Ascending aorta (tissue), 2 donors: ENCODE measurements at regions not wholly inside any gene's neighbourhood (a gene's known extent, or its start where the extent isn't known, plus 50 kb on each side); places are given as distances from the start of the nearest gene placed in this dataset.

Experiments used
- DNase-seq, 2 donors: peaks; one replicate each; pipeline ENCODE4 v3.0.0-alpha.2; 2019; ENCODE audit warnings: low spot score in 2 of 2
- H3K27ac ChIP-seq, 2 donors: fragments of 200-600 bp; sonication (generic); one replicate each; pipeline ENCODE4 v1.5.1; 2016 to 2017; ENCODE audit warnings: mild to moderate bottlenecking in 1 of 2
- H3K27me3 ChIP-seq: fragments of 200-600 bp; sonication (generic); one replicate; pipeline ENCODE4 v1.5.1; 2017
- H3K36me3 ChIP-seq, 2 donors: fragments of 200-600 bp; sonication (generic); one replicate each; pipeline ENCODE4 v1.5.1; 2016
- H3K4me1 ChIP-seq, 2 donors: fragments of 200-600 bp; sonication (generic); one replicate each; pipeline ENCODE4 v1.5.1; 2016 to 2017; ENCODE audit warnings: mild to moderate bottlenecking in 1 of 2
- H3K4me3 ChIP-seq, 2 donors: fragments of 200-600 bp; sonication (generic); one replicate each; pipeline ENCODE4 v1.5.1; 2016 to 2017; ENCODE audit warnings: mild to moderate bottlenecking in 1 of 2
- H3K9me3 ChIP-seq, 2 donors: fragments of 200-600 bp; sonication (generic); one replicate each; pipeline ENCODE4 v1.5.1; 2016
- intact Hi-C: fragments of 100-400 bp; cut with DNase I; formaldehyde crosslinking; loops from one replicate; pipeline ENCODE4 v1.15.1; 2023
- TF ChIP-seq, protein P1 (sequence below), 3 experiments: fragments of 200-600 bp in 2 of 3; fragments of 450-650 bp in 1 of 3; sonication (generic) in 2 of 3; IDR thresholded peaks; one replicate each; pipeline ENCODE4 v1.5.1; 2016 to 2019; ENCODE audit warnings: antibody characterized with exemption in 3 of 3, mild to moderate bottlenecking in 1 of 3, moderate library complexity in 1 of 3

DNA sequence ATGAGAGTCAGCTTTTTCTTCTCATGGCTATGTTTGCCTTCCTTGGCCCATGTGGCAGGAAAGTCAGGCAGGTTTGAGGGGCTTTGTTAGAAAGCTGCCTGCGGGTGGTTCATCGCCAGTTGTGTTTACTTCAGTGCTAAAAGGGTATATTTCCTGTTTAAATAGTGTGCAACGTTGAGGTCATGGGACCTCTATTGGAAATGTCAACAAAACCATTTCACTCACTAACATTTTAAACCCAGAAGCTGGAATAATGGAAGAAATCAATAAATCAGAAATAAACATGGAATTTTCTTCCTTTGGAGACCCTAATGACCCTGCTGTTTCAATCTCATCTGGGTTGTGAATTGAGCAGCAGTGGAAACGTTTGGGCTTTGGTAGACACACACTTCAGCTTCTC lies 185.8 kb downstream of the ANKRD50 start:
- TF ChIP-seq, protein P1, sequence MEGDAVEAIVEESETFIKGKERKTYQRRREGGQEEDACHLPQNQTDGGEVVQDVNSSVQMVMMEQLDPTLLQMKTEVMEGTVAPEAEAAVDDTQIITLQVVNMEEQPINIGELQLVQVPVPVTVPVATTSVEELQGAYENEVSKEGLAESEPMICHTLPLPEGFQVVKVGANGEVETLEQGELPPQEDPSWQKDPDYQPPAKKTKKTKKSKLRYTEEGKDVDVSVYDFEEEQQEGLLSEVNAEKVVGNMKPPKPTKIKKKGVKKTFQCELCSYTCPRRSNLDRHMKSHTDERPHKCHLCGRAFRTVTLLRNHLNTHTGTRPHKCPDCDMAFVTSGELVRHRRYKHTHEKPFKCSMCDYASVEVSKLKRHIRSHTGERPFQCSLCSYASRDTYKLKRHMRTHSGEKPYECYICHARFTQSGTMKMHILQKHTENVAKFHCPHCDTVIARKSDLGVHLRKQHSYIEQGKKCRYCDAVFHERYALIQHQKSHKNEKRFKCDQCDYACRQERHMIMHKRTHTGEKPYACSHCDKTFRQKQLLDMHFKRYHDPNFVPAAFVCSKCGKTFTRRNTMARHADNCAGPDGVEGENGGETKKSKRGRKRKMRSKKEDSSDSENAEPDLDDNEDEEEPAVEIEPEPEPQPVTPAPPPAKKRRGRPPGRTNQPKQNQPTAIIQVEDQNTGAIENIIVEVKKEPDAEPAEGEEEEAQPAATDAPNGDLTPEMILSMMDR (IDR thresholded peaks at IDR 0.05) = no peak
- no peaks in the 10 kb centered on the region for H3K9me3 ChIP-seq
- H3K27ac ChIP-seq = no peak overlapping the region
- no peak for DNase-seq
- no peaks in the 10 kb centered on the region for H3K27me3 ChIP-seq
- H3K4me3 ChIP-seq = no peak overlapping the region
- no peaks in the 10 kb centered on the region for H3K36me3 ChIP-seq
- peaks cover 0 to 5% of the 10 kb centered on the region in 2 donors for H3K4me1 ChIP-seq
- intact Hi-C loops = no loop called here

DNA sequence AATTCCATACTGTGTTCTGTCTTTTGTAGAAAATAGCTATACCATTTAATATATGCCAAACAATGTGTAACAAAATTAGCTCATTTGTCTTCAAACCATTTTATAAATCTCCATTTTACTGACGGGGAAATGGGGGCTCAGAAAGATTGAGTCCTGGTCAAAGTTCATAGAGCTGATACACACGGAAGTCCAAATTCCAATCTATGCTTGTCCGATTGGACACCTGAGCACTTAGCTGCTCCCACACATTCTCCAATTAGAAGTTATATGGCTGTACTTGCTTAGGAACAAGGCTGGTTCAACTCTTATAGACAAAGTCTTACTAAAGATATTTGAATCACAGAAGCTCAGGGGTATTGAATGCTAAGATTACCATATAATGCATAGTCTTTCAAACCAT lies 185.2 kb downstream of the ANKRD50 start:
- Histone ChIP-seq H3K27ac (no peak overlapping the region), H3K27me3 (no peaks in the 10 kb centered on the region), H3K4me1 (peaks cover 0 to 5% of the 10 kb centered on the region in 2 donors), H3K4me3 (no peak overlapping the region), H3K36me3 (no peaks in the 10 kb centered on the region), H3K9me3 (no peaks in the 10 kb centered on the region)
- intact Hi-C loops = no loop called here
- DNase-seq = no peak
- TF ChIP-seq, protein P1 (IDR thresholded peaks at IDR 0.05) = no peak

DNA sequence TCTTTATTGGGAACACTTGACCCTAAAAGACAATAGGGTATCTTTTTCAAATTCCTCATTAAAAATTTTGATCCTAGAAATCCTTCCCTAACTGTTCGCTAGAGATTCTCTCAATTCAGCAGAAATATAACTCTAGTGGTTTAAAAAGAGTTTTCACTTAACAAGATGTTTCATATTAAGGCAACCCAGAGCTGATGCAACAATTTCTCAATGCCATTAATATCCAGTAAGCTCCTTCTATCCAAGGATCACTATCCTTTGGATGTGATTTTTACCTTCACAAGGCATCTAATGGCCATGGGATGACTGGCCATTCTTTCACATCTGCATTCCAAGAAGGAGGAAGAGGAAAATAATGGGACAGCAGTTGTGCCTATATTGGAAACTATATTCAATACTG lies 183.4 kb downstream of the ANKRD50 start:
- H3K36me3 ChIP-seq = no peaks in the 10 kb centered on the region
- H3K27ac ChIP-seq = no peak overlapping the region
- H3K4me3 ChIP-seq = no peak overlapping the region
- intact Hi-C loops = no loop called here
- H3K9me3 ChIP-seq = no peaks in the 10 kb centered on the region
- DNase-seq = no peak
- H3K4me1 ChIP-seq = peaks cover 0 to 5% of the 10 kb centered on the region in 2 donors
- TF ChIP-seq, protein P1 (IDR thresholded peaks at IDR 0.05) = no peak
- H3K27me3 ChIP-seq = no peaks in the 10 kb centered on the region

DNA sequence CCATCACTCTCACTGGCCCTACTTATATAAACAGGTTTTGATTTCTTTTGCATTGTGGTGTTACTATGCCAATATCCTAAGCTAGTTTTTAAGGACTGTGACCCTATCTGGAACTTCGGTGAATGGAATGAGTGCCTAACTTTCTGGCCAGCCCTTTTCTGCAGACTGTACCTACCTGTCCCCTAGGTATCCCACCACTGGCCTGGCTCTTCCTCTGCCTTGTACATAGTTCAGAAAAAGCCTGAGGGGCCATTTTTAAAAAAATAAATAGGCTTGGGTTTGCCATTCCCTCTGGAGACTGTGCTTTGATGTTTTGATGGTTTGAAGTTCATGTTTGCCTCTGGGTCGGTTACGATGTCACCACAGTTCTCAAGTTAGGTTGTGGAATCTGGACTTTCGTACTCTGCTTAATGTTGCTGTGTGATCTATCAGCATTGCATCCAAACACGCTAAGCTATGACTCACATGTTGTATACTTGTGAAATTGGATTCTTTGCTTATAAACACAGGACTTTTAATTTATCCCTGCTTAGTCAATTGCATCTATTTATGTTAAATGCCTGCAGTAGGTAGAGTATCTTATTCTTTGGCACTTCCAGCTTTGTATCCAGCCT lies 182.0 kb downstream of the ANKRD50 start:
- Histone ChIP-seq H3K4me1 (peaks cover 0 to 5% of the 10 kb centered on the region in 2 donors), H3K27ac (no peak overlapping the region), H3K4me3 (no peak overlapping the region), H3K27me3 (no peaks in the 10 kb centered on the region), H3K9me3 (no peaks in the 10 kb centered on the region), H3K36me3 (no peaks in the 10 kb centered on the region)
- TF ChIP-seq, protein P1 (IDR thresholded peaks at IDR 0.05) = no peak
- intact Hi-C loops = no loop called here
- no peak for DNase-seq

DNA sequence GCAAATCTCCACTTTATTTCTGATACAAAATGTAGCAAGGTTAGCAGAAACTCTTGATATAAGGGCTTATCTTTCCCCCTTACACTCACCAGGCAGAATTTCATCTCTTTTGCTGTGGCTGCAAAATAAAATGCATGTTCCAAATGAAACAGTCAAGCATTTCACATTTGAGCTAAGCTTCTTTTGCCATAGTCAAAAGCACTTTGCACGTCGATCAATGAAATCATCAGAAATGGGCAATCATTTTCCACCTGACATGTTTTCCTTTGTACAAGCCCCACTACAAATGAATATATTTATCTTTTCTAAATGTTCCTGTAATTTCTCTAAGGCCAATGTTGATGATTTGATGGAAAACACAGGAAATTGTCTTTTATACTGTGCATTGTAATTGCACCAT lies 178.4 kb downstream of the ANKRD50 start:
- Histone ChIP-seq H3K36me3 (no peaks in the 10 kb centered on the region), H3K4me3 (no peak overlapping the region), H3K27me3 (no peaks in the 10 kb centered on the region), H3K27ac (no peak overlapping the region), H3K9me3 (no peaks in the 10 kb centered on the region), H3K4me1 (no peaks in the 10 kb centered on the region)
- TF ChIP-seq, protein P1 (IDR thresholded peaks at IDR 0.05) = no peak
- intact Hi-C loops = no loop called here
- no peak for DNase-seq

DNA sequence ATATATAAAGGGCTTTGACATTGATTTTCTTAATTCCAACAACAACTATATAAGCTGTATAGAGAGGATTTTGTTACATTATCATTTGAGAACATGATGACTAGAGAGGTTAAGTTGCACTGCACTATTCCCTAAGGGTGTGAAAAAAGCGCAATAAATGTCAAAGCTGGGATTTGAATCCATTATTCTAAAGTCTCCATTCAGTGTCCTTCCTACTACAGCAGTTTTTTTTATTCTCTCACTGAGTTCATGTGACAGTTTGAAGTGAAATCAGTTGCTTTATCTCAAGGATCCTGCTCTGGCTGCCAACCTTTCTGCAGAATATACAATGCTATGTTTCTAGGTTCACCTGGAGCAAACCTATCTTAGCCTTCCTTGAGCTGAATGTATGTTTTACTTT lies 177.5 kb downstream of the ANKRD50 start:
- intact Hi-C loops = no loop called here

More for the DNA sequence above, 177.5 kb downstream of the ANKRD50 start:
- Histone ChIP-seq H3K4me1 (no peaks in the 10 kb centered on the region), H3K9me3 (no peaks in the 10 kb centered on the region), H3K27me3 (no peaks in the 10 kb centered on the region), H3K27ac (no peak overlapping the region), H3K4me3 (no peak overlapping the region), H3K36me3 (no peaks in the 10 kb centered on the region)
- DNase-seq = no peak
- TF ChIP-seq, protein P1 (IDR thresholded peaks at IDR 0.05) = no peak
